Naive thymus-derived CD4-positive, alpha-beta T cell (primary cell): ENCODE measurements at regions not wholly inside any gene's neighbourhood (a gene's known extent, or its start where the extent isn't known, plus 50 kb on each side); places are given as distances from the start of the nearest gene placed in this dataset.
A peak's percentile ranks its signal among the peaks of the same experiment; 100 is the strongest.
"Not testable (repeated sequence)": the region's sequence is repeated elsewhere in the genome, so short reads cannot be mapped to it uniquely, and the experiment has no call there.

Source experiments
- ATAC-seq: fragments of 150-1000 bp; cut with Tn5 transposase; 2 replicates; pipeline ENCODE4 v1.10.0; 2021; ENCODE audit warnings: mild to moderate bottlenecking, moderate library complexity
- CTCF ChIA-PET: fragments of 350-600 bp; sonication (Branson Sonifier 250); formaldehyde crosslinking; loops from one replicate; lab custom pipeline; 2021; ENCODE audit warnings: antibody characterized with exemption; lab: Charles Lee
- POLR2A ChIA-PET: fragments of 350-600 bp; sonication (Branson Sonifier 250); formaldehyde crosslinking; loops from one replicate; lab custom pipeline; 2021; ENCODE audit warnings: antibody characterized with exemption, inconsistent platforms; lab: Charles Lee
- DNase-seq, 9 donors: peaks; one replicate each; pipeline versions ENCODE4 v3.0.0 to v3.0.0-alpha.2; 2020 to 2022; ENCODE audit warnings: mixed read lengths in 1 of 9
- H3K27ac ChIP-seq: one replicate; pipeline ENCODE4 v1.7.0; 2013; ENCODE audit warnings: mild to moderate bottlenecking, low read depth, low read length, moderate library complexity
- H3K27me3 ChIP-seq, 2 donors: one replicate each; pipeline ENCODE4 v1.7.0; 2013; ENCODE audit warnings: low read length in 2 of 2, mild to moderate bottlenecking in 2 of 2, moderate library complexity in 2 of 2; ENCODE audit not compliant: control insufficient read depth in 2 of 2, insufficient read depth in 2 of 2
- H3K36me3 ChIP-seq, 3 experiments: 1 replicate in 2 of 3; 2 replicates in 1 of 3; pipeline ENCODE4 v1.7.0; 2013; ENCODE audit warnings: low read length in 3 of 3, mild to moderate bottlenecking in 3 of 3, moderate library complexity in 1 of 3; ENCODE audit not compliant: insufficient read depth in 3 of 3, control insufficient read depth in 2 of 3
- H3K4me1 ChIP-seq, 2 donors: one replicate each; pipeline ENCODE4 v1.7.0; 2013; ENCODE audit warnings: low read length in 2 of 2, mild to moderate bottlenecking in 2 of 2, moderate library complexity in 1 of 2; ENCODE audit not compliant: control insufficient read depth in 2 of 2, insufficient read depth in 2 of 2
- H3K4me3 ChIP-seq: 2 replicates; pipeline ENCODE4 v1.7.0; 2013; ENCODE audit warnings: mild to moderate bottlenecking, low read length
- H3K9me3 ChIP-seq, 3 experiments: 1 replicate in 2 of 3; 2 replicates in 1 of 3; pipeline ENCODE4 v1.7.0; 2013; ENCODE audit warnings: low read length in 3 of 3; ENCODE audit not compliant: control insufficient read depth in 2 of 3
- H3K27ac Mint-ChIP-seq, 9 donors: one replicate each; pipeline ENCODE4 v1.8.0; 2020 to 2022; ENCODE audit warnings: mixed read lengths in 9 of 9, mild to moderate bottlenecking in 8 of 9, moderate library complexity in 5 of 9, inconsistent platforms in 2 of 9
- H3K27me3 Mint-ChIP-seq, 5 donors: one replicate each; pipeline ENCODE4 v1.8.0; 2021 to 2022; ENCODE audit warnings: mixed read lengths in 5 of 5, mild to moderate bottlenecking in 1 of 5
- H3K36me3 Mint-ChIP-seq, 5 donors: one replicate each; pipeline ENCODE4 v1.8.0; 2020 to 2022; ENCODE audit warnings: mixed read lengths in 5 of 5, mild to moderate bottlenecking in 3 of 5, inconsistent platforms in 1 of 5
- H3K4me1 Mint-ChIP-seq, 7 donors: one replicate each; pipeline ENCODE4 v1.8.0; 2020 to 2022; ENCODE audit warnings: mixed read lengths in 7 of 7, mild to moderate bottlenecking in 3 of 7, inconsistent platforms in 1 of 7
- H3K4me3 Mint-ChIP-seq, 10 donors: one replicate each; pipeline ENCODE4 v1.8.0; 2020 to 2022; ENCODE audit warnings: mild to moderate bottlenecking in 10 of 10, mixed read lengths in 10 of 10, moderate library complexity in 6 of 10, inconsistent platforms in 2 of 10
- H3K9me3 Mint-ChIP-seq, 11 donors: one replicate each; pipeline ENCODE4 v1.8.0; 2020 to 2022; ENCODE audit warnings: mixed read lengths in 11 of 11, mild to moderate bottlenecking in 4 of 11, inconsistent platforms in 1 of 11, moderate library complexity in 1 of 11
- intact Hi-C, 2 donors: fragments of 100-400 bp; cut with micrococcal nuclease; formaldehyde crosslinking; loops; one replicate each; pipeline ENCODE4 v1.15.1; 2023

GRCh38 chr6:27173232-27173601 is 74.3 kb upstream of the PRSS16 start:
- DNase-seq, H3K27ac ChIP-seq, H3K36me3 Mint-ChIP-seq, H3K36me3 ChIP-seq, H3K4me3 Mint-ChIP-seq, H3K27me3 ChIP-seq, POLR2A ChIA-PET, H3K9me3 ChIP-seq, H3K4me1 ChIP-seq, ATAC-seq, H3K27ac Mint-ChIP-seq, H3K4me3 ChIP-seq: not testable (repeated sequence)
- CTCF ChIA-PET = interaction anchor here (0.6 kb wide), 1 partner anchor 1694 kb away, joined by 3 read pairs; no protein-coding TSS in a partner anchor
- H3K4me1 Mint-ChIP-seq = peaks cover 0 to 29% (median 11%) of the 10 kb centered on the region in 7 donors
- peaks cover 0 to 24% (median 3%) of the 10 kb centered on the region in 11 donors for H3K9me3 Mint-ChIP-seq
- H3K27me3 Mint-ChIP-seq = peaks cover 0 to 16% (median 0%) of the 10 kb centered on the region in 5 donors
- intact Hi-C loops = loop anchor here (10.0 kb wide), 2 partner anchors 972 to 1772 kb away; partner anchors contain the start of gene ZKSCAN8 (in 1 of the 2)

- Histone ChIP-seq H3K4me1 (peaks cover 0 to 3% of the 10 kb centered on the region in 2 donors), H3K27me3 (no peaks in the 10 kb centered on the region), H3K36me3 (peaks cover 0 to 6% (median 0%) of the 10 kb centered on the region in 3 experiments), H3K9me3 (no peaks in the 10 kb centered on the region), H3K27ac (no peak overlapping the region), H3K4me3 (no peak overlapping the region)
- peaks cover 0 to 5% (median 3%) of the 10 kb centered on the region in 5 donors for H3K36me3 Mint-ChIP-seq
- peak overlapping the region in 3 of 9 donors; percentile 13 to 79 (median 43) for H3K27ac Mint-ChIP-seq
- H3K9me3 Mint-ChIP-seq = peaks cover 0 to 30% (median 7%) of the 10 kb centered on the region in 11 donors
- peaks cover 0 to 24% (median 0%) of the 10 kb centered on the region in 5 donors for H3K27me3 Mint-ChIP-seq
- DNase-seq (no peak), ATAC-seq (no peak)
- peaks cover 0 to 33% (median 14%) of the 10 kb centered on the region in 7 donors for H3K4me1 Mint-ChIP-seq
- peak overlapping the region in 2 of 10 donors; percentile 40 to 56 for H3K4me3 Mint-ChIP-seq
- ChIA-PET POLR2A (interaction anchor here (0.6 to 2.3 kb wide), 4 partner anchors 28 to 720 kb away, joined by 3 to 9 read pairs (median 4); a partner anchor contains a TSS), CTCF (interaction anchor here (0.7 kb wide), 1 partner anchor 13 kb away, joined by 3 read pairs; no protein-coding TSS in a partner anchor)
- intact Hi-C loops = loop anchor here (5.0 to 10.0 kb wide), 5 partner anchors 157 to 1770 kb away; partner anchors contain the start of genes ZKSCAN8 (in 1 of the 2) and ZSCAN31 (in 1 of the 2)
Observed at GRCh38 chr6:27174958-27175357, 72.5 kb upstream of the PRSS16 start.

- Mint-ChIP-seq H3K36me3 (peaks cover 0 to 5% (median 0%) of the 10 kb centered on the region in 5 donors), H3K27ac (peak overlapping the region; percentile 66 to 100 (median 94)), H3K27me3 (peaks cover 0 to 27% (median 0%) of the 10 kb centered on the region in 5 donors), H3K4me3 (peak overlapping the region; percentile 90 to 98 (median 96)), H3K9me3 (peaks cover 0 to 26% (median 3%) of the 10 kb centered on the region in 11 donors), H3K4me1 (peaks cover 0 to 33% (median 14%) of the 10 kb centered on the region in 7 donors)
- CTCF ChIA-PET = interaction anchor here (0.7 to 2.7 kb wide), 8 partner anchors 15 to 719 kb away, joined by 3 to 13 read pairs (median 3); no protein-coding TSS in a partner anchor
- DNase-seq (peak in 5 of 9 donors; percentile 16 to 51 (median 30)), ATAC-seq (no peak)
- Histone ChIP-seq H3K36me3 (peaks cover 0 to 6% (median 0%) of the 10 kb centered on the region in 3 experiments), H3K4me3 (peak overlapping the region; percentile 99), H3K4me1 (peaks cover 0 to 3% of the 10 kb centered on the region in 2 donors), H3K9me3 (no peaks in the 10 kb centered on the region), H3K27me3 (no peaks in the 10 kb centered on the region), H3K27ac (no peak overlapping the region)
- intact Hi-C loops = loop anchor here (1.0 to 10.0 kb wide), 9 partner anchors 18 to 1769 kb away; partner anchors contain the start of genes ZKSCAN8 (in 1 of the 2), ZNF391 (in 1 of the 2) and ZSCAN31 (in 1 of the 2)
- POLR2A ChIA-PET = interaction anchor here (0.6 to 3.1 kb wide), 15 partner anchors 12 to 1159 kb away, joined by 3 to 26 read pairs (median 5); a partner anchor contains a TSS
Observed at GRCh38 chr6:27176096-27176495, 71.4 kb upstream of the PRSS16 start.

- peak overlapping the region; percentile 99 for H3K4me3 ChIP-seq
- H3K27me3 Mint-ChIP-seq = peaks cover 0 to 32% (median 0%) of the 10 kb centered on the region in 5 donors
- no peaks in the 10 kb centered on the region for H3K9me3 ChIP-seq
- peaks cover 0 to 6% (median 0%) of the 10 kb centered on the region in 3 experiments for H3K36me3 ChIP-seq
- intact Hi-C loops = loop anchor here (1.0 to 10.0 kb wide), 23 partner anchors 11 to 1768 kb away; partner anchors contain the start of genes POM121L2 (in 1 of the 2), ZKSCAN8 (in 1 of the 2), ZNF391 (in 1 of the 2) and ZSCAN31 (in 1 of the 2)
- peak overlapping the region; percentile 74 for H3K27ac ChIP-seq
- ChIA-PET POLR2A (interaction anchor here (0.6 to 3.1 kb wide), 29 partner anchors 11 to 1159 kb away, joined by 3 to 26 read pairs (median 4); a partner anchor contains a TSS), CTCF (interaction anchor here (0.6 to 2.7 kb wide), 19 partner anchors 9 to 1770 kb away, joined by 3 to 13 read pairs (median 4); a partner anchor contains a TSS)
- ATAC-seq (peak; percentile 53), DNase-seq (peak; percentile 66 to 83 (median 75))
- peaks cover 0 to 33% (median 14%) of the 10 kb centered on the region in 7 donors for H3K4me1 Mint-ChIP-seq
- H3K9me3 Mint-ChIP-seq = peaks cover 0 to 26% (median 3%) of the 10 kb centered on the region in 11 donors
- peaks cover 0 to 3% of the 10 kb centered on the region in 2 donors for H3K4me1 ChIP-seq
- peaks cover 0 to 5% (median 0%) of the 10 kb centered on the region in 5 donors for H3K36me3 Mint-ChIP-seq
- H3K27ac Mint-ChIP-seq = peak overlapping the region; percentile 79 to 100 (median 95)
- H3K27me3 ChIP-seq = no peaks in the 10 kb centered on the region
- H3K4me3 Mint-ChIP-seq = peak overlapping the region; percentile 90 to 98 (median 96)
Observed at GRCh38 chr6:27176523-27177484, 70.7 kb upstream of the PRSS16 start.

GRCh38 chr6:27177485-27178406 is 69.8 kb upstream of the PRSS16 start:
- H3K27ac Mint-ChIP-seq = peak overlapping the region; percentile 79 to 100 (median 95)
- H3K27ac ChIP-seq = peak overlapping the region; percentile 74
- H3K27me3 ChIP-seq = no peaks in the 10 kb centered on the region
- H3K27me3 Mint-ChIP-seq = peaks cover 0 to 37% (median 0%) of the 10 kb centered on the region in 5 donors
- peaks cover 0 to 5% (median 0%) of the 10 kb centered on the region in 5 donors for H3K36me3 Mint-ChIP-seq
- H3K4me3 Mint-ChIP-seq = peak overlapping the region; percentile 90 to 98 (median 96)
- intact Hi-C loops = loop anchor here (1.0 to 10.0 kb wide), 23 partner anchors 11 to 1767 kb away; partner anchors contain the start of genes POM121L2 (in 1 of the 2), ZKSCAN8 (in 1 of the 2), ZNF391 (in 1 of the 2) and ZSCAN31 (in 1 of the 2)
- ChIA-PET POLR2A (interaction anchor here (0.6 to 3.1 kb wide), 27 partner anchors 10 to 1157 kb away, joined by 3 to 26 read pairs (median 5); a partner anchor contains a TSS), CTCF (interaction anchor here (0.6 to 2.7 kb wide), 13 partner anchors 8 to 1769 kb away, joined by 3 to 13 read pairs (median 4); no protein-coding TSS in a partner anchor)
- peaks cover 0 to 6% (median 0%) of the 10 kb centered on the region in 3 experiments for H3K36me3 ChIP-seq
- H3K4me3 ChIP-seq = peak overlapping the region; percentile 99
- peaks cover 0 to 26% (median 3%) of the 10 kb centered on the region in 11 donors for H3K9me3 Mint-ChIP-seq
- H3K4me1 Mint-ChIP-seq = peaks cover 0 to 33% (median 14%) of the 10 kb centered on the region in 7 donors
- DNase-seq = peak; percentile 49 to 78 (median 66)
- peaks cover 0 to 3% of the 10 kb centered on the region in 2 donors for H3K4me1 ChIP-seq
- ATAC-seq = peak; percentile 83
- no peaks in the 10 kb centered on the region for H3K9me3 ChIP-seq
